Neural progenitor cell (in vitro differentiated cells): ENCODE measurements at regions not wholly inside any gene's neighbourhood (a gene's known extent, or its start where the extent isn't known, plus 50 kb on each side); places are given as distances from the start of the nearest gene placed in this dataset.

ENCODE experiments used
- DNase-seq: peaks from one replicate; pipeline ENCODE4 v3.0.0-alpha.2; 2016; ENCODE audit warnings: low spot score
- H2AFZ ChIP-seq: fragments of 200-600 bp; sonication (generic); replicated peaks from 2 replicates; pipeline ENCODE4 v1.6.1; 2016; ENCODE audit warnings: antibody characterized with exemption
- H3F3A ChIP-seq: fragments of 200-600 bp; sonication (generic); 2 replicates; pipeline ENCODE4 v1.6.1; 2016; ENCODE audit warnings: antibody characterized with exemption, low read depth
- H3K27ac ChIP-seq: fragments of 200-600 bp; sonication (generic); 2 replicates; pipeline ENCODE4 v1.5.1; 2016; ENCODE audit warnings: mild to moderate bottlenecking
- H3K27me3 ChIP-seq: fragments of 200-600 bp; sonication (generic); 2 replicates; pipeline ENCODE4 v1.6.1; 2016; ENCODE audit warnings: mild to moderate bottlenecking, moderate library complexity
- H3K36me3 ChIP-seq: fragments of 200-600 bp; sonication (generic); 2 replicates; pipeline ENCODE4 v1.5.1; 2016
- H3K4me1 ChIP-seq: fragments of 200-600 bp; sonication (generic); 2 replicates; pipeline ENCODE4 v1.6.1; 2016; ENCODE audit warnings: mixed run types
- H3K4me2 ChIP-seq: fragments of 200-600 bp; sonication (generic); 2 replicates; pipeline ENCODE4 v1.6.1; 2016
- H3K4me3 ChIP-seq: fragments of 200-600 bp; sonication (generic); 2 replicates; pipeline ENCODE4 v1.5.1; 2016
- H3K79me2 ChIP-seq: fragments of 200-600 bp; sonication (generic); 2 replicates; pipeline ENCODE4 v1.6.1; 2016; ENCODE audit warnings: low read depth
- H3K9ac ChIP-seq: fragments of 200-600 bp; sonication (generic); 2 replicates; pipeline ENCODE4 v1.6.1; 2016
- H3K9me3 ChIP-seq: fragments of 200-600 bp; sonication (generic); 2 replicates; pipeline ENCODE4 v1.5.1; 2016; ENCODE audit warnings: low read depth
- H4K20me1 ChIP-seq: fragments of 200-600 bp; sonication (generic); 2 replicates; pipeline ENCODE4 v1.6.1; 2016; ENCODE audit warnings: low read depth
- H3K27ac Mint-ChIP-seq: 3 replicates; pipeline ENCODE4 v1.8.0; 2021; ENCODE audit warnings: mixed read lengths
- H3K27me3 Mint-ChIP-seq: 2 replicates; pipeline ENCODE4 v1.8.0; 2022; ENCODE audit warnings: low read depth, mild to moderate bottlenecking, inconsistent platforms, moderate library complexity, mixed read lengths; ENCODE audit not compliant: insufficient read depth
- H3K36me3 Mint-ChIP-seq: 3 replicates; pipeline ENCODE4 v1.8.0; 2021; ENCODE audit warnings: mixed read lengths
- H3K4me1 Mint-ChIP-seq: 3 replicates; pipeline ENCODE4 v1.8.0; 2021; ENCODE audit warnings: mixed read lengths
- H3K4me3 Mint-ChIP-seq: 3 replicates; pipeline ENCODE4 v1.8.0; 2021; ENCODE audit warnings: mild to moderate bottlenecking, moderate library complexity, mixed read lengths
- H3K9me3 Mint-ChIP-seq: 3 replicates; pipeline ENCODE4 v1.8.0; 2020; ENCODE audit warnings: mixed read lengths
- CTCF ChIP-seq: fragments of 200-600 bp; sonication (generic); IDR thresholded peaks from 2 replicates; pipeline ENCODE4 v1.5.1; 2017; ENCODE audit warnings: antibody characterized with exemption, mild to moderate bottlenecking
- EZH2 ChIP-seq: fragments of 200-600 bp; sonication (generic); IDR thresholded peaks from 2 replicates; pipeline ENCODE4 v1.6.1; 2017; ENCODE audit warnings: antibody characterized with exemption, mild to moderate bottlenecking, moderate library complexity
- EZH2phosphoT487 ChIP-seq: fragments of 200-600 bp; sonication (generic); IDR thresholded peaks from 2 replicates; pipeline ENCODE4 v1.6.1; 2017; ENCODE audit warnings: antibody characterized with exemption

GRCh38 chr15:93253681-93254080, 164.7 kb upstream of the RGMA start:
- Histone ChIP-seq H2AFZ (no peak overlapping the region), H3K36me3 (no peaks in the 10 kb centered on the region), H3K4me2 (peak overlapping the region; percentile 2), H3K9ac (no peak overlapping the region), H3K4me1 (peaks cover 14% of the 10 kb centered on the region), H3K9me3 (no peaks in the 10 kb centered on the region), H3K4me3 (no peak overlapping the region), H4K20me1 (no peaks in the 10 kb centered on the region), H3K79me2 (no peaks in the 10 kb centered on the region), H3K27me3 (no peaks in the 10 kb centered on the region), H3K27ac (peak overlapping the region; percentile 55), H3F3A (peaks cover 20% of the 10 kb centered on the region)
- H3K4me1 Mint-ChIP-seq: peaks cover 13% of the 10 kb centered on the region
- peaks cover 2% of the 10 kb centered on the region for H3K27me3 Mint-ChIP-seq
- H3K9me3 Mint-ChIP-seq: peaks cover 2% of the 10 kb centered on the region
- peak; percentile 32 for DNase-seq
- no peak overlapping the region for H3K27ac Mint-ChIP-seq
- H3K36me3 Mint-ChIP-seq: no peaks in the 10 kb centered on the region
- no peak for TF ChIP-seq EZH2
- no peak for TF ChIP-seq CTCF
- TF ChIP-seq EZH2phosphoT487: no peak
- no peak overlapping the region for H3K4me3 Mint-ChIP-seq

GRCh38 chr15:93252780-93253179, 163.8 kb upstream of the RGMA start:
- Mint-ChIP-seq H3K9me3 (peaks cover 2% of the 10 kb centered on the region), H3K4me3 (no peak overlapping the region), H3K27me3 (peaks cover 2% of the 10 kb centered on the region), H3K27ac (no peak overlapping the region), H3K36me3 (no peaks in the 10 kb centered on the region), H3K4me1 (peaks cover 15% of the 10 kb centered on the region)
- Histone ChIP-seq H3K9me3 (no peaks in the 10 kb centered on the region), H3K4me3 (no peak overlapping the region), H3K4me1 (peaks cover 19% of the 10 kb centered on the region), H3K27ac (no peak overlapping the region), H2AFZ (no peak overlapping the region), H3K9ac (no peak overlapping the region), H3K36me3 (no peaks in the 10 kb centered on the region), H3K4me2 (no peak overlapping the region), H3K79me2 (no peaks in the 10 kb centered on the region), H3F3A (peaks cover 24% of the 10 kb centered on the region), H3K27me3 (no peaks in the 10 kb centered on the region), H4K20me1 (no peaks in the 10 kb centered on the region)
- TF ChIP-seq CTCF (no peak), EZH2phosphoT487 (no peak), EZH2 (no peak)
- DNase-seq: no peak

- no peaks in the 10 kb centered on the region for H4K20me1 ChIP-seq
- no peak overlapping the region for H3K9ac ChIP-seq
- TF ChIP-seq EZH2phosphoT487: no peak
- TF ChIP-seq CTCF: no peak
- TF ChIP-seq EZH2: no peak
- Mint-ChIP-seq H3K27ac (no peak overlapping the region), H3K27me3 (peaks cover 2% of the 10 kb centered on the region), H3K4me1 (peaks cover 32% of the 10 kb centered on the region), H3K4me3 (no peak overlapping the region), H3K36me3 (no peaks in the 10 kb centered on the region), H3K9me3 (peaks cover 2% of the 10 kb centered on the region)
- peaks cover 35% of the 10 kb centered on the region for H3F3A ChIP-seq
- no peaks in the 10 kb centered on the region for H3K27me3 ChIP-seq
- H3K9me3 ChIP-seq: no peaks in the 10 kb centered on the region
- no peak for DNase-seq
- peaks cover 5% of the 10 kb centered on the region for H3K79me2 ChIP-seq
- no peak overlapping the region for H3K4me2 ChIP-seq
- H3K27ac ChIP-seq: no peak overlapping the region
- H3K36me3 ChIP-seq: no peaks in the 10 kb centered on the region
- H2AFZ ChIP-seq: no peak overlapping the region
- no peak overlapping the region for H3K4me3 ChIP-seq
- peaks cover 35% of the 10 kb centered on the region for H3K4me1 ChIP-seq
Observed at GRCh38 chr15:93250950-93251349, 161.9 kb upstream of the RGMA start.

- H3K27ac ChIP-seq: no peak overlapping the region
- no peak for TF ChIP-seq CTCF
- TF ChIP-seq EZH2: no peak
- TF ChIP-seq EZH2phosphoT487: no peak
- peaks cover 2% of the 10 kb centered on the region for H3K27me3 Mint-ChIP-seq
- H3F3A ChIP-seq: peaks cover 40% of the 10 kb centered on the region
- H3K36me3 ChIP-seq: no peaks in the 10 kb centered on the region
- H3K4me3 ChIP-seq: no peak overlapping the region
- no peaks in the 10 kb centered on the region for H3K27me3 ChIP-seq
- H3K36me3 Mint-ChIP-seq: no peaks in the 10 kb centered on the region
- H4K20me1 ChIP-seq: no peaks in the 10 kb centered on the region
- H3K9ac ChIP-seq: no peak overlapping the region
- no peak overlapping the region for H2AFZ ChIP-seq
- no peaks in the 10 kb centered on the region for H3K9me3 ChIP-seq
- peaks cover 40% of the 10 kb centered on the region for H3K4me1 Mint-ChIP-seq
- H3K9me3 Mint-ChIP-seq: no peaks in the 10 kb centered on the region
- H3K4me1 ChIP-seq: peaks cover 43% of the 10 kb centered on the region
- no peak overlapping the region for H3K4me3 Mint-ChIP-seq
- no peak overlapping the region for H3K4me2 ChIP-seq
- DNase-seq: no peak
- H3K27ac Mint-ChIP-seq: no peak overlapping the region
- peaks cover 13% of the 10 kb centered on the region for H3K79me2 ChIP-seq
Observed at GRCh38 chr15:93250209-93250608, 161.2 kb upstream of the RGMA start.
